HG02938 (cell line): ENCODE measurements at regions not wholly inside any gene's neighbourhood (a gene's known extent, or its start where the extent isn't known, plus 50 kb on each side); places are given as distances from the start of the nearest gene placed in this dataset.

Experiments used
- ATAC-seq: cut with Tn5 transposase; IDR thresholded peaks from one replicate; pipeline ENCODE4 v1.9.1; 2021; ENCODE audit warnings: mild to moderate bottlenecking, moderate library complexity; ENCODE audit not compliant: unreplicated experiment

GRCh38 chr13:99122171-99122570 is 78.5 kb upstream of the UBAC2 start:
- ATAC-seq, result no peak

GRCh38 chr13:99123101-99124045 is 77.3 kb upstream of the UBAC2 start:
- ATAC-seq, result no peak

- ATAC-seq, result no peak
Observed at GRCh38 chr13:99124046-99124400, 76.6 kb upstream of the UBAC2 start.

- peak; percentile 80 for ATAC-seq
Observed at GRCh38 chr13:99124794-99125316, 75.8 kb upstream of the UBAC2 start.

GRCh38 chr13:99125326-99125915 is 75.2 kb upstream of the UBAC2 start:
- ATAC-seq, result no peak

- ATAC-seq, result no peak
Observed at GRCh38 chr13:99126821-99127220, 73.8 kb upstream of the UBAC2 start.

- no peak for ATAC-seq
Observed at GRCh38 chr13:99129050-99129449, 71.6 kb upstream of the UBAC2 start.

- no peak for ATAC-seq
Observed at GRCh38 chr13:99129951-99130350, 70.7 kb upstream of the UBAC2 start.

GRCh38 chr13:99131410-99131809 is 69.2 kb upstream of the UBAC2 start:
- no peak for ATAC-seq

- no peak for ATAC-seq
Observed at GRCh38 chr13:99132295-99132835, 68.3 kb upstream of the UBAC2 start.

GRCh38 chr13:99133230-99133629 is 67.4 kb upstream of the UBAC2 start:
- ATAC-seq, result no peak

- no peak for ATAC-seq
Observed at GRCh38 chr13:99133848-99134247, 66.8 kb upstream of the UBAC2 start.

GRCh38 chr13:99135591-99135990 is 65.1 kb upstream of the UBAC2 start:
- no peak for ATAC-seq

GRCh38 chr13:99136427-99136954 is 64.2 kb upstream of the UBAC2 start:
- no peak for ATAC-seq

GRCh38 chr13:99140831-99141230 is 59.8 kb upstream of the UBAC2 start:
- ATAC-seq, result no peak

- no peak for ATAC-seq
Observed at GRCh38 chr13:99143904-99144303, 56.8 kb upstream of the UBAC2 start.

GRCh38 chr13:99144306-99144705 is 56.3 kb upstream of the UBAC2 start:
- peak; percentile 61 for ATAC-seq

GRCh38 chr13:99145461-99145860 is 55.2 kb upstream of the UBAC2 start:
- no peak for ATAC-seq

- no peak for ATAC-seq
Observed at GRCh38 chr13:99150575-99151361, 49.9 kb upstream of the UBAC2 start.
